Jurkat, Clone E6-1 (cell line): ENCODE measurements at regions not wholly inside any gene's neighbourhood (a gene's known extent, or its start where the extent isn't known, plus 50 kb on each side); places are given as distances from the start of the nearest gene placed in this dataset.

Experiments used
- DNase-seq: peaks from one replicate; pipeline ENCODE4 v3.0.0-alpha.2; 2011; ENCODE audit warnings: low read depth, low spot score
- H3K4me3 ChIP-seq: 2 replicates; pipeline ENCODE4 v1.5.1; 2011; ENCODE audit warnings: mild to moderate bottlenecking, low read length, control low read depth, moderate library complexity

DNA sequence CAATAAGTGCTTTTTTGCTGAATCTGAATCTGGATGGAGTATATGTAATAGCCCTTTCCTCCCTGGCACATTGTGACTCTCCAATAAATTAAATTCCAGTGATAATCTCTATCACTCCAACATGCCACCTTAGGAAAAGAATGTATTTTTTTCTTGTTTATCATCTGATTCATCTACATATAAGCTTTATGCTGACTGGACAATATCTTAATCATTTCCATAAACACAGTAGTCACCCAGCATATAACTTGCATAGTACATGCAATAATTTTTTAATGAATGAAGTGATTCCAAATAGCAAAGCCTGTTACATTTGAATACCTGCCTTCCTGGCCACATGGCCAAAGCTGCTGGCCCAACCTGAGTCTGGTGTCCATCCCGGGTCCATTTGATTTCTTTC, 477.6 kb upstream of the USP24 start:
- DNase-seq, result no peak
- no peak overlapping the region for H3K4me3 ChIP-seq

DNA sequence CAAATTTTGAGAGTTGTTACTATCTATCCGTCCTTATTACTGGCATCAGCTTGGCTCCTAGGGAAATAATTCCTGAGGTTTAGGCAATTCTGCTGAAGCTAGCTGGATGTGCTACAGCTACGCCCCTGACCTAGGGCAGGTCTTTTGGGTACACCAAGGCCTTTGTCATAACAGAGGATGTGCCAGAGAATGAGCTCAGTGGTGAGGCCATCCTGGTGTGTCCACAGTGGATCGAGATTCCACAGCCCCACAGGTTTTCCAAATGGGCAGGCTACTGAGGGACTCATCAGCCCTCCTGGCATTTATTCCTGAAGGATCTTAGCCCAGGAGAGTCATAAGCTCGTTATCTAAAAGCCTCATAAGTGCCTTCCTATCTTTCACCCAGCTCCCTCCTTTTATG, 475.2 kb upstream of the USP24 start:
- no peak for DNase-seq
- H3K4me3 ChIP-seq, result no peak overlapping the region

DNA sequence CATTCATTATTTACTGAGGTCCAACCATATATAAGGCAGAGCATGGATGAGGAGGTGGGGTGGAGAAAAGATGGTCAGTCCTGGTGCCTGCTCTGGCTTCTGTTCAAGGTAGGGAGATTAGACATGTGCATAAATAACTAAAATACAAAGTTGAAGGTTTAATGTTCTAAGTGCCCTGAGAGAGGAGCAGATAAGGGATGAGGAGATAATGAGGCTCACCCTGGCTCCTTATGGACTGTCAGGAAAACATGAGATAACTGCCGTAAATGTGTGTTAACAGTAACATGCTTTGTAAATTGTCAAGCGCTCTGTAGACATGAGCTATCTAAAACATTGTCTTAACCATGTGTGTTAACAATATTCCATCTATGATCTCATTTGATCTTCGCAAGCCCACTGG, 474.6 kb upstream of the USP24 start:
- no peak overlapping the region for H3K4me3 ChIP-seq
- no peak for DNase-seq

DNA sequence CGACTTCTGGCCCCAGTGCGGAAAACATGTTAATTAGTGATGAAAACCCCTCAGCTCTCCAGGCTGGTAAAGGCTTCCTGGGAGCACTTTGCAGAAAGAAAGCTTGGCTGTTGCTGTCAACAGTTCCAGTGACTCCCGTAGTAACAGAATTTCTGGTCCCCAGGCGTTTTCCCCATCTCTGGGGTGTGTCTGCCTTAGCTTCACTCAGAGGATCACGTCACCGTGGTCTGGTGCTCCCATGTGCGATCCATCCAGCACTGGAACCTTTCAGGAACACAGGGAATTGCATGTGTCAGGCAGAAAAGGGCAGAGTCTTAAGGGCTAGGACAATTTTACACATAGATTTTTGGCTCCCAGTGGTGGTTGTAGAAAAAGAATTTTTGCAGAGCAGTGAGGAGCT, 470.4 kb upstream of the USP24 start:
- DNase-seq, result no peak

DNA sequence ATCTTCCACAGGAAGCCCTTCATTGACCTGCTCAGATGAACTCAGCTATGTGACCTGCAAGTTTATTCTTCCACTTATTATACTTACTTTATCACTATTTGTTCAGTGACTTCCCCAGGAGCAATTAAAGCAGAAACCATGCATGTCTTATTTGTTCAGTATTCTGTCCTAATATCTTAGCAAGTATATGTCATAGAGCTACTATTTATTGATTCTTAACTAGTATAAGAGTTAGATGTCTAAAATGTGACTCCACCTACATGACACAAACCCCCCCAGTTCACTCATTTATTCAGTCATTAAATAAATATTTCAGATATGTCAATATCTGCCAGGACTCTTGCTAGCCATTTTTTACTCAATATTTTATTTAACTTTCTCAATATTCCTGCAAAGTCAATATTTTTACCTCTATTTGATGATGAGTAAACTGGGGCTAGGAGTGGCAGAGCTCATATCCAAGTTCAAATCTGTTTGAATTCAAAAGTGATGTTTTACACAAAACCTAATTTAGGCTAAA, 469.0 kb upstream of the USP24 start:
- no peak overlapping the region for H3K4me3 ChIP-seq
- DNase-seq, result no peak

More for the DNA sequence above, 470.4 kb upstream of the USP24 start:
- H3K4me3 ChIP-seq, result no peak overlapping the region

DNA sequence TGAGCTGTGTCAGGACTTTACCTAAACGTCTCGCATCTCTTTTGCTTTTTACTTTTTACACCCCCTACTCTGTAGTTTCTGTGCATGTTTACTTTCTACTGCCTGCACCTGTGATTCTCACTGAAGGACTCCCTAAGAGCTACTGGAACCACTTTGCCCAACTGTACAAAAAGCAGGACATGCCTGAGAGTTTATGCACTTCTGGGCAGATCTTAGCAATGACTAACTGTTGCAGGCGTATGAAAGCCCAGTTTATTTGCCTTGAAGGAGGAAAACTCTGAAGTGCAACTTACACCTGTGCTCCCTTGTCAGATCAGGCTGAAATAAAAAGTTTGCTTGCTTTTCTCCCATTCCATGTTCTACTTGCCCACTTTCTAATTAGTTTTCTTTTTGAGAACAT, 467.0 kb upstream of the USP24 start:
- H3K4me3 ChIP-seq, result no peak overlapping the region
- DNase-seq, result no peak

DNA sequence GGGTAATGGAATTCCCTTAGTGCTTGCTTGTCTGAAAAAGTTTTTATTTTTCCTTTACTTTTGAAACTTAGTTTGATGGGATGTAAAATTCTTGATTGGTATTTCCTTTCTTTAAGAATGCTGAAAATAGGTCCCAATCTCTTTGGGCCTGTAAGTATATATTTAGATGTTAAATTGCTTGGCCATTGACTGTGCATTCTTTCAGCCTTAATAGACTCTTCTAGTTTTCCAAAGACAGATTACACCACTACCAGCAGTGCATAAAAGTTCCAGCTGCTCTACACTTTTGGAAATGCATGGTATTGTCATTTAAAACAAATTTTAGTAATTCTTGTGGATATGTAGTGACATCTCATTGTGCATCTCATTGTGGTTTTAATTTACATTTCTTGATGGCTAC, 464.8 kb upstream of the USP24 start:
- no peak for DNase-seq
- no peak overlapping the region for H3K4me3 ChIP-seq

DNA sequence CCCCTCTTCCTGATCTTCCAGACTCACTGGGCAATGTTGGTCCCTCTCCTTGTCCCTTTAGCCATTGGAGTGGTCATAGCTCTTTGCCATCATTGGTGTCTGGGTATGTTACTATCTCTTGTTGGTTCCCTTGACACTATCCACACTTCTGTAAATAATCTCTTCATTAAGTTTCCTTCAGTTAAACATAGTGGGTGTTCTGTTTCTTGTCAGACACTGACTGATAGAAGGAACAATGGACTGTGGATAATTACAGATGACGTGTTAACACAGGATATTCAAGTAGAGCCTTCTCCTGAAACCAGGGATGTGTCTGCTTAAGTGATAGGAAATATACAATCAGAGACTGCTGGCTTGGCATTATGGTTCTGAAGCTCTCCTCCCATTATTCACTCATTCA, 458.3 kb upstream of the USP24 start:
- no peak for DNase-seq
- no peak overlapping the region for H3K4me3 ChIP-seq

DNA sequence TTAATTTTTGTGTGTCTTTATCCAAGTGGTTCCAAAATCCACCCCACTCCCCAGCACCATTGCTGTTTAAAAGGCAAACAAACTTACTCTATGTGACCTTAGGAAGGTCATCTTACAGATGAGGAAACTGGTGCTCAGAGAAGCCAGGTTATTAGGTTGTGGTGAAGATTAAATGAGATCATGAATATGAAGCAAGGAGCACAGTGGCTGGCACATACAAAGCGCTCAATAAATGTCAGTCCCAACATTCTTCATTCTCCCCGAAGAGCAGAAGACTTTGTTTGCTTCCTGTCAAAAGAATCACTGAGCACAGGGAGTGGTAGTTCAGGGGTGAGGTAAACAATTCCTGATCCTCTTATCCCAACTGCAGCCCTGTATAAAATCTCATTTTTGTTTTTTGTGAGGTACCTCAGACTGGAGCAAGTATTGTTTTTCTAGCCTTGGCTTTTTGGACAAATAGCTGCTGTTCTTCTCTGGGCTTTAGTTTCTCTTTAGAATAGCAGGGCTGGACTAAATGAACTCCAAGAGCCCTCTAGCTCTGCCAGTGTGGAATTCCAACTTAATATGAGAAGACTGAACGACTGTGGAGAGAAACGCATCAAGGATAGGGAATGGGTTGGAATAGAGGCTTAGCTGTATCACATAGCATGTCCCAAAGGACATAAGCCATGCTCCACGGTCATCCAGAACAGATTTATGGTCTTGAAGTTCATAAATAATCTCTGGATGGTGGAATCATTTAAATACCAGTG, 455.3 kb upstream of the USP24 start:
- no peak overlapping the region for H3K4me3 ChIP-seq
- no peak for DNase-seq

DNA sequence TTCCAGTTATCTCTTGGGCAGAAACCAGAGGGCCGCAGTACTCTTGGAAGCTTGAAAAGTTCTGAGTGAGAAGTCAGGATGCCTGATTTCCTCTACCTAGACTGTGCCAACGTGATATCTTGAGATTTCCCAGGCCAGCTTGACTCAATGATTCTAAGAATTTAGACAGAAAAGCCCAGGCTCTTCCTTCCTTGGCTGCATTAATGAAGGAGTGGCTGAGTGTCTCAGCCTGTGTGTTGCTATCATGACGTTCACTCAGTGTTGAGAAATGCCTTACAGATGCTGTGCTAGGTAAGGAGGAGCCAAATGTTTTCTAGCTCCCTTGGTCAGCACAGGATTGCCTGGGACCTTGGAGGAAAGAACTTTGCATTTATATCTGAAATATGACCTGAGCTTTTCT, 454.1 kb upstream of the USP24 start:
- DNase-seq, result no peak
- no peak overlapping the region for H3K4me3 ChIP-seq

DNA sequence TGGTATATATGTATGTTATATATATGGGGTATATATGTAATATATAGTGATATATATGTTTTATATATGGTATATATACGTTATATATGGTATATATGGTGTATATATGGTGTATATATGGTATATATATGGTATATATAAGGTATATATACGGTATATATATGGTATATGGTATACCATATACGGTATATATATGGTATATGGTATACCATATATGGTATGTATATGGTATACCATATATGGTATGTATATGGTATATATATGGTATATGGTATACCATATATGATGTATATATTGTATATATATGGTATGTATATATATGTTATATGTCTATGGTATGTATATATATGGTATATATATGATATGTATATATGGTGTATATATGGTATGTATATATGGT, 447.7 kb upstream of the USP24 start:
- no peak for DNase-seq
- no peak overlapping the region for H3K4me3 ChIP-seq

DNA sequence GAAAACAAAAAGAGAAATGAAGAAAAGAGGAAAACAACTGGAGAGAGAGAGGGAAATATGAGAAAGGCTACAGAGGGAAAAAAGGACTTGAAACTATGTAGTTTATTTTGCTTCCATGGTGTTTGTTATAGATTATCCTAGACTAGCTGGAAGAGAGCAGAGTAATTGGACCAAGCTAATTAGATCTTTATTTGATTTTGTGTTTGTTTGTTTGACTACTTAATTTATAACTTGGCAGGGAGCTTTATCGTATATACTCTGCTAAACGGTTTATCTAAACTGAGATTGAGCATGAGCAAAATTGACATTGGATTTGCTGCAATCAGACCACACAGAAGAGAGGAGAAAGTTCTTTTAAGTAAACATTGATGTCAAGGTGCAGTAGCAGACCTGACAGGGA, 443.8 kb upstream of the USP24 start:
- no peak for DNase-seq
- H3K4me3 ChIP-seq, result no peak overlapping the region

DNA sequence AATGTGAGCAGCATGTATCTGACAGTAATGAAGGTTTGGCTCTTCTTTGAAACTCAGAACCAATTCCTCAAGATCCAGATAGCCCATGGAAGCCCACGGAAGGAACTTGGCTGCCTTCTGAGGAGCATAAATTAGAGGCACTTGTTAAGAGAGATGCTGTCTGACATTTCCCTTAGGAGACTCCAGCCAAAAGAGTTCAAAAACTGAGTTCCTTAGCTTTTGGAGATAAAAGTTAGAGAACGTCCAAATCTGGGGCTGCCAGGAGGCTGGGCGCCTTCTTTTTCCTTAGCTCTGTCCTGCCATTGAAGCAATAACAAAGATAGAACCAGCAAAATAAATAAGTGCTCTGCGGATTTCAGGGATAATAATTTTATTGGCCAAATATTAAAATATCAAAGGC, 439.6 kb upstream of the USP24 start:
- no peak for DNase-seq

DNA sequence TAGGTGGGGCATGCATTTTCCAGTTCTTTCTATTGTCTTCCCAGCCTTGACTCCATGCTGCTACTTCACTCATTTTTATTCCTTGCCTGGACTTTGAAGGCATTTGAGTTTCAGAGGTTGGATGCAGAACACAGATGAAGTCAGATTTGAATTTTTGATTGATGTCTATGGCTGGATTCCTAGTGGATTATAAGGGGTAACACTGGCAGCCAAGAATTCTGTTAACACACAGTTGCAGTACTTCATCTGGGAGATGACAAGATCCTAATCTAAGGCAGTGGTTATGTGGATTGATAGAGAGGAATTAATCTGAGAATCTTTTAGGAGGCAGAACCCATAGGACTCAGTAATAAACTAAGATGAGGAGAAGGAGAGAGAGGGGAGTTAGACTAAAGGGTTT, 439.0 kb upstream of the USP24 start:
- no peak overlapping the region for H3K4me3 ChIP-seq
- DNase-seq, result no peak

More for the DNA sequence above, 439.6 kb upstream of the USP24 start:
- no peak overlapping the region for H3K4me3 ChIP-seq

DNA sequence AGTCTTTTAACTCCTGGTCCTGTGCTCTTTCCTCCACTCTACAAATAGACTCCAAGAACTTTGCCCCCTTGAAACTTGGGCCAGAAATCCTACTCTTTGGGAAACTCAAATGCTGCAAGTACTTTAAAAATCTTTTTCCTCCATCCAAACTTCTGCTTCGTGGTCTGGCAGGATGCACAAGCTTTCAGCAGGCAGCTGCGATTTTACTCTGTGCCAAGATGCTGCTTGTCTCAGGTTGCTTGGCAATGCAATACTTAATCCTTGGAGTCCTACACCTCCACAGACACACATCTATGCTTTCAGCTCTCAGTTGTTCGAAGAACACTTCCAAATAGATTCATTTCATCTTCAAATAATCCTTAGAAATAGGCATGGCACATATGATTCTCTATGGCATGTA, 435.3 kb upstream of the USP24 start:
- no peak overlapping the region for H3K4me3 ChIP-seq
- DNase-seq, result no peak

DNA sequence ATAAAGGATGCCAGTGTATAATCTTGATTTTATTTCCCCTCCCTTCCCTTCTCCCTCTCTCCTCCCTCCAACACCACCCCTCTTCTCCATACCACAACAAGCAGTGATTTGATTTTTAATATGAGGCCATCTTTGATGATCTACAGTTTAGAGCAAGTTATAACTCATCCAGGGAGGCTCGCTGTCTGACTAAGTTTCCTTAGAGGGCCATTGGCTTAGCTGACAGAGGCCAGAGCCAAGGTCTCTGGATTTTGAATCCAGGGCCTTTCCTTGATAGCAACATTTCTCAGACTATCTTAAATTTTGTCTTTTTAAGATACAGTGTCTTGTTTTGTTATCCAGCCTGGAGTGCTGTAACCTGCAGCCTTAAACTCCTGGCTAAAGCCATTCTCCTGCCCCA, 431.0 kb upstream of the USP24 start:
- no peak for DNase-seq
- no peak overlapping the region for H3K4me3 ChIP-seq

DNA sequence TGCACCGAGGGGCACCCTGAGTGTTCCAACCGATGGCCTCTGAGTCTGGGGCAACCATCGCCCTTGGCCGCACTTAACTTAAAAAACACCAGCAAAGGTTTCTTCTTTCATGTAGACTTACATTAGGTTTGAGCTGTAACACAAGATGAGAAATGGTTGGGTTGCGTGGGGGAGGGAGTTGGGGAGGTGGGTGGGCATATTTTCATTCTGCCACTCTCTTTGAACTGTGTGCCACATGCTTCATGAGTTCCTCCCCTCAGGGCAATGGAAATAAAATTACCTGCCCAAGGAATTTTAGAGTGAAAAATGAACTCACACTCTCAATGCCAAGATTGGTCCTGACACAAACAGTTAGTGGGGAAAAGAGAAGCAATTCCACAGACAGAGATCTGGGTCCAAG, 430.1 kb upstream of the USP24 start:
- no peak for DNase-seq
- H3K4me3 ChIP-seq, result no peak overlapping the region

DNA sequence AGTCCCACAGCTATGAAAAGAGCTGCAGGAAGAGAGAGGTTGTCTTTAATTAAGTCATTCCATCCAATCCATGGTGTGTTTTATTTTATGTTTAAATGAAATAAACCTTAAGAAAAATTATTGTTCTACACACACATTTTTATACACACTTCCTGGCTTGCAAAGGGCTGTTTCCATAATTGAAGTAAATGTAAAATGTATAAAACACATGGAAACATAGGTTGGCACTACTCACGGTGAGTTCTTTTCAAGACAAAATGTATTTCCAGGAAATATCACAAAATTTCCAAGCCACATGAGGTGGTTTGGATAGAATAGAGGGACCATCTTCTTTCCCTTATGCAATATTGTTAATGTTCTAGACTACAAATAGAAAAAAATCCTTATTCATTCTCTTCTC, 426.8 kb upstream of the USP24 start:
- no peak overlapping the region for H3K4me3 ChIP-seq
- no peak for DNase-seq

DNA sequence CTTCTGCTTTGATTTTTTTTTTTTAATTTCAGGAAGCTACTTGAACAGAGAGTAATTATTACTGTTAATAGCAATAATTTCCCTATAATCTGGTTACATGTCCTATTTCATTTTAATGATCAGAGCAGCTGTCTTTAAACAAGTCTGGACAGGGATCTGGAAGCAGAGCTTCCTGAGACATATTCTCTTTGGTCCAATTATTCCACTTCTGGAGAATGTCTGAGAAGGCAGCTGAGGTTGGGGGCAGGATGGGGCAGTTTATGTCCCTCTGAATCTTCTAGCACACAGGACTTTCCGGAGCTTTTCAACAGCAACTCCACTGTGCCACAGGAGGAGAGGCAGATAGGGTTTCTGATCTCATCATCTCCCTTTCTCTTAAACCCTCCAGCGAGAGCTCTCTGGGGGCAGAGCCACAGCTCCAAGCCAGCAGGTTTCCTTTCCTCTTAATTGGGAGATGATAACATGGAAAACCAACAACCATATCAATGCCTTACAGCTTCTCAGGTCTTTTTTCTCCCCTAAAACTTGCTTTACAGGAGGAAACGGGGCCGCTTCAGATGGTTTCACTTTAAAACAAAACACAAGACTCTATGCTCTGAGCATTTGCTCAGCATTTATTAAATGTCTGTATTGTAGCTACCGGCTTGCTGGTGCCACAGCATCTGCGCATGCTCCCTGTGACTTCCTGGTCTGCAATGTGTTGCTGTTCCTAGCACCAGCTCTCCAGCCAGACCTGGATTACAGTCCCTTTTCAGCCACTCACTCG, 425.7 kb upstream of the USP24 start:
- DNase-seq, result no peak
- no peak overlapping the region for H3K4me3 ChIP-seq

DNA sequence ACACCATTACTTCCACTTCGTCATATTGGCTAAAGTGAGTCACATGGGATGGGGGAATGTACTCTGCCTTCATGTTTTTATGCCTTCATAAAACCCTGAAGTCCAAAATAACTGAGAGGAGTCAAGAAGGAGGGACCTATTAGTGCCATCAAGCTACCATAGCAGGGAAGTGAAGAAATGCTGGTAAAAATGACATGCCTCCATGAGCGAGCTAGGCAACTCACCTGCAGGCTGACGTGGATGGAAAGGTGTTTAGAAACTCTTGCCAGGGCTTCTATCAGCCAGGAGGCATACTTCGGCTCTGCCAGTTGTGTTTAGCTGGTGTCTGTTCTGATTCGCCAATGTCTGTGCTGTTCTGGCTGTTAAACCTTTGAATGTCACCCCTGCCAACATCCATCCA, 424.4 kb upstream of the USP24 start:
- H3K4me3 ChIP-seq, result no peak overlapping the region
- no peak for DNase-seq

DNA sequence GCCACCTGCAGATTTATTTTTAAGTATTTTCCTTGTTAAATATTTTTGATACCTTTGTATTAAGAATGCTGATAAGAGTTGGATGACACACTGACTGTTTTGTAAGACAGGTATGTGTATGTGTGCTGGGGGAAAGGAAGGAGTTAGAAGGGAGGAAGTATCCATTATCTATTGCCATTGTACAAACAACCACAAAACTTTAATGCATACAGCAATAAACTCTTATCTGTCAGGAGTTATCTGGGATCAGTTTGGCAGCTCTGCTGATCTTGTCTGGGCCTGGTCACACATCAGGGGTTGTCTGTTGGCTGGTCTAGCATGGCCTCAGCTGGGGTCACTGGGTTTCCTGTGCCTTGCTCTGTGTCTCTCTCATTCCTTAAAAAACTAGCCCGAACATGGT, 423.9 kb upstream of the USP24 start:
- no peak overlapping the region for H3K4me3 ChIP-seq
- DNase-seq, result no peak
